ENCODE measurements at regions not wholly inside any gene's neighbourhood (a gene's known extent, or its start where the extent isn't known, plus 50 kb on each side); places are given as distances from the start of the nearest gene placed in this dataset.

- intact Hi-C loops (cut with DNase I) = no loop called here
- Histone ChIP-seq H3K4me3 (no peak overlapping the region), H3K9me3 (no peaks in the 10 kb centered on the region), H3K36me3 (no peaks in the 10 kb centered on the region), H3K4me1 (ENCODE audit: insufficient read depth) (no peaks in the 10 kb centered on the region), H3K27ac (no peak overlapping the region), H3K27me3 (no peaks in the 10 kb centered on the region)
- 47 to 54% (median 52%) methylated on average over 3 of the region's 3 CpGs for WGBS, 3 donors
- no peak for TF ChIP-seq POLR2A (IDR thresholded peaks at IDR 0.05)
- TF ChIP-seq EP300 (IDR thresholded peaks at IDR 0.05) = no peak
- no peak for TF ChIP-seq CTCF (IDR thresholded peaks at IDR 0.05)
- no peak for DNase-seq
Measured at GRCh38 chr6:137424251-137424650, 69.9 kb downstream of the OLIG3 start.

GRCh38 chr6:137423451-137424168 is 70.6 kb downstream of the OLIG3 start:
- 28 to 36% (median 34%) methylated on average over 3 of the region's 3 CpGs for WGBS, 3 donors
- TF ChIP-seq CTCF (IDR thresholded peaks at IDR 0.05) (no peak), EP300 (IDR thresholded peaks at IDR 0.05) (no peak), POLR2A (IDR thresholded peaks at IDR 0.05) (no peak)
- no peaks in the 10 kb centered on the region for H3K4me1 ChIP-seq (ENCODE audit: insufficient read depth)
- H3K27me3 ChIP-seq = no peaks in the 10 kb centered on the region
- H3K27ac ChIP-seq = no peak overlapping the region
- H3K4me3 ChIP-seq = no peak overlapping the region
- no peaks in the 10 kb centered on the region for H3K9me3 ChIP-seq
- no peak for DNase-seq
- no peaks in the 10 kb centered on the region for H3K36me3 ChIP-seq
- intact Hi-C loops (cut with DNase I) = no loop called here

GRCh38 chr6:137417396-137417795 is 76.8 kb downstream of the OLIG3 start:
- Histone ChIP-seq H3K4me1 (ENCODE audit: insufficient read depth) (peaks cover 1% of the 10 kb centered on the region), H3K4me3 (no peak overlapping the region), H3K27ac (no peak overlapping the region), H3K36me3 (no peaks in the 10 kb centered on the region), H3K9me3 (no peaks in the 10 kb centered on the region), H3K27me3 (no peaks in the 10 kb centered on the region)
- no peak for DNase-seq
- 74 to 88% (median 79%) methylated on average over 2 of the region's 2 CpGs for WGBS, 3 donors
- intact Hi-C loops (cut with DNase I) = no loop called here
- TF ChIP-seq EP300 (IDR thresholded peaks at IDR 0.05) (no peak), POLR2A (IDR thresholded peaks at IDR 0.05) (no peak), CTCF (IDR thresholded peaks at IDR 0.05) (no peak)

- Histone ChIP-seq H3K9me3 (no peaks in the 10 kb centered on the region), H3K36me3 (no peaks in the 10 kb centered on the region), H3K27ac (no peak overlapping the region), H3K27me3 (no peaks in the 10 kb centered on the region), H3K4me3 (no peak overlapping the region), H3K4me1 (ENCODE audit: insufficient read depth) (peaks cover 1% of the 10 kb centered on the region)
- DNase-seq = no peak
- intact Hi-C loops (cut with DNase I) = no loop called here
- no peak for TF ChIP-seq POLR2A (IDR thresholded peaks at IDR 0.05)
- TF ChIP-seq EP300 (IDR thresholded peaks at IDR 0.05) = no peak
- TF ChIP-seq CTCF (IDR thresholded peaks at IDR 0.05) = no peak
- WGBS, 3 donors = 72 to 79% (median 74%) methylated on average over 9 of the region's 9 CpGs
Measured at GRCh38 chr6:137416376-137417109, 77.7 kb downstream of the OLIG3 start.

Data from ovary (tissue), 7 donors.